GM13977 (cell line): ENCODE measurements at regions not wholly inside any gene's neighbourhood (a gene's known extent, or its start where the extent isn't known, plus 50 kb on each side); places are given as distances from the start of the nearest gene placed in this dataset.

Experiments
- DNase-seq: peaks from one replicate; pipeline ENCODE4 v3.0.0; 2012; ENCODE audit warnings: low spot score
- CTCF ChIP-seq: IDR thresholded peaks from 2 replicates; pipeline ENCODE4 v1.5.1; 2012; ENCODE audit warnings: mild to moderate bottlenecking, control low read depth; ENCODE audit not compliant: insufficient read depth; ENCODE audit errors: extremely low read depth, missing control alignments
- in situ Hi-C: fragments of 300-500 bp; cut with MboI; formaldehyde crosslinking; loops from one replicate; pipeline ENCODE4 v1.12.0; 2022; ENCODE audit warnings: low sequenced_read_pairs, low pct_unique_long_range_greater_than_20kb, mixed read lengths, inconsistent platforms; ENCODE audit not compliant: unreplicated experiment

GRCh38 chr11:114925591-114925990 lies 247.3 kb downstream of the NXPE2 start:
- no peak for TF ChIP-seq CTCF
- in situ Hi-C loops, result no loop called here
- no peak for DNase-seq

- DNase-seq, result no peak
- in situ Hi-C loops, result no loop called here
- no peak for TF ChIP-seq CTCF
Observed at GRCh38 chr11:114928260-114928870, 250.0 kb downstream of the NXPE2 start.

- TF ChIP-seq CTCF, result no peak
- no peak for DNase-seq
- in situ Hi-C loops, result no loop called here
Observed at GRCh38 chr11:114929351-114930000, 251.1 kb downstream of the NXPE2 start.

- in situ Hi-C loops, result no loop called here
- TF ChIP-seq CTCF, result no peak
- no peak for DNase-seq
Observed at GRCh38 chr11:114938799-114939198, 260.5 kb downstream of the NXPE2 start.

GRCh38 chr11:114942207-114942606 lies 263.9 kb downstream of the NXPE2 start:
- DNase-seq, result no peak
- no peak for TF ChIP-seq CTCF

GRCh38 chr11:114949614-114950351 lies 271.5 kb downstream of the NXPE2 start:
- no peak for TF ChIP-seq CTCF
- DNase-seq, result no peak
- in situ Hi-C loops, result no loop called here

More at GRCh38 chr11:114942207-114942606, 263.9 kb downstream of the NXPE2 start:
- in situ Hi-C loops, result no loop called here
